Erythroblast (primary cell): ENCODE measurements at regions not wholly inside any gene's neighbourhood (a gene's known extent, or its start where the extent isn't known, plus 50 kb on each side); places are given as distances from the start of the nearest gene placed in this dataset.
"Not testable (repeated sequence)": the region's sequence is repeated elsewhere in the genome, so short reads cannot be mapped to it uniquely, and the experiment has no call there.

Source experiments
- DNase-seq, 2 experiments: peaks; one replicate each; lab custom pipeline; 2025; lab: John Stamatoyannopoulos, UW
- GATA1 ChIP-seq: IDR thresholded peaks from 2 replicates; pipeline ENCODE4 v1.6.1; 2011; ENCODE audit warnings: low read depth, mild to moderate bottlenecking, control low read depth, low read length, moderate library complexity
- POLR2A ChIP-seq: IDR thresholded peaks from 2 replicates; pipeline ENCODE4 v1.6.1; 2011; ENCODE audit warnings: mild to moderate bottlenecking, low read length

DNA sequence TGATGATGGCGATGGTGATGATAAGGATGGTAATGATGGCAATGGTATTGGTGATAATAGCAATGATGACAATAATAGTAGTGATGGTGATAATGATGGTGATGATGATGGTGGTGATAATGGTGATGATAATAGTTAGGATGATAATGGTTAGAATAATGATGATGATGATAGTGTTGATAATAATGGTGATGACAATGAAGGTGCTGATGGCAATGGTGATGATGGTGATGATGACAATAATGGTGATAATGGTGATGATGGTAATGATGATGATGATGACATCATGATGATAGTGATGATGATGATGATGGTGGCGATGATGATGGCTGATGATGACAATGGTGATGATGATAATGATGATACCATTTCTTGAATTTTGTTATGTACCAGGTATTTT, 309.9 kb downstream of the MIAT start:
- TF ChIP-seq POLR2A (no peak), GATA1 (no peak)
- no peak for DNase-seq

DNA sequence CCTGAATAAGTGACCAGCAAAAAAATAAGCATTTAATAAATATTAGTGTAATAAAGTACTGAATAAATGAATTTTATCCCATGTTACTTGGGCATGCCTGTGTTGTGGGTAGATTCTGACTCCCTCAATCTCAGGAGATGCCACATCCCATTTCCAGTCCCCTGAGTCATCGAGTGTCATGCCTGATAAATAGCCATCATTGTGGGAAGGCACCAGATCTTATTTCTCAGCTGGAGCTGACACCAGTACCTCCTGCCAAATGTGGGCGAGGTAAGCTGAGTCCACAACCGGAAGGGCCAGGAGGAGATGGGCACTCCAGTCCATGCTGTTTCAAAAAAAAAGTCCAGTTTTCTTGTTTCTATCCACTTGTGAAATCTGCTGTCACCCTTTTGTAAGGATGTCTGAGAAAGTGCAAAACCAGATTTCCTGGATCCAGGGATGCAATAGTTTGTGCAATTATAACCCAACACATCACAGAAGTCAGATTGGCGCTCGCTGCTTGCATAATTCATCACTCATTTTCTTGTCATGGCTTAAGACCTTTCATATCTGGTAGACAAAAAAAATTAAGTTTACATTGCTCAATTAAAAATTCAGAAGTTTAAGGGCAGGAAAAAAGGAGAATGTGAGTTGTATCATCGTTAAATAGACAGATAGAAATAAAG, 311.6 kb downstream of the MIAT start:
- DNase-seq = no peak
- TF ChIP-seq POLR2A (no peak), GATA1 (no peak)

DNA sequence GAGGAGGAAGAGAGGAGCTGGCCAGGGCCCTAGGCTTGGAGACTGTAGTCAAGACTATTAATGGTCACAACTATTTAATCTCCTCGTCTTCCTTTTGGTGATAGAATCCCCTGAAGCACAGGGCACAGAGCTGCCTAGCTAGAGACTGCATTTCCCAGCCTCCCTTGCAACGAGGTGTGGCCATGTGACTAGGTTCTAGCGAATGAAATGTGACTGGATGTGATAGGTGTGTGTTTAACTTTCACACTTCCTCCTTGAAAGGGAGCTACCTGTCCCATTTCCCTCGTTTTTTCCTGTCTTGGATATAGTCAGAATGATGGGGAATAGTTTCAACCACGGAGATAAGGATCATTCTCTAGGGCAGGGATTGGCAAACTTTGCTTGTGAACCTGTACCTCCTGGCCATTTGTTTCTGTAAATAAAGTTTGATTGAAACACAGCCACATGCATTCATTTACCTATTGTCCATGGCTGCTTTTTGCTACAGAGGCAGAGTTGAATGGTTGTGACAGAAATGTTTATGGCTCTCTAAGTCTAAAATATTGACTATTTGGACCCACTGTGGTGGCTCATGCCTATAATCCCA, 313.5 kb downstream of the MIAT start:
- TF ChIP-seq POLR2A (no peak), GATA1 (no peak)
- no peak for DNase-seq

DNA sequence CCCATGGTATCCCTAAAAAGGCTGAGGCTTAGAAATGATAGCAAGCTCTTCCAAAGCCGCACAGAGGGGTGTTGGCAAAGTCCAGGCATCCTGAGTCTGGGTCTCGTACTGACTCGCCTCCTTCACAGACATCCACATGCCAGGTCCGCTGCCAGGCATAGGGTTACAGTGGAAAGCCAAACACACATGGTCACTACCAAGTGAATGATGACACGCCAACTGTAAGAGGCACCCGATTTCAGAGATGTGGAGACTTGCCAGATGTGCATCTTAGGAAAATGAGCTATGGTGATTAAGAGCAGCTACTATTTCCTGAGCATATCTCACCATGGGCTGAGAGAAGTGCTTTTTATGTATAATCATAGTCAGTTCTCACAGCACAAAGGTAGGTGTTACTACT, 314.9 kb downstream of the MIAT start:
- no peak for TF ChIP-seq POLR2A
- no peak for TF ChIP-seq GATA1
- no peak for DNase-seq

DNA sequence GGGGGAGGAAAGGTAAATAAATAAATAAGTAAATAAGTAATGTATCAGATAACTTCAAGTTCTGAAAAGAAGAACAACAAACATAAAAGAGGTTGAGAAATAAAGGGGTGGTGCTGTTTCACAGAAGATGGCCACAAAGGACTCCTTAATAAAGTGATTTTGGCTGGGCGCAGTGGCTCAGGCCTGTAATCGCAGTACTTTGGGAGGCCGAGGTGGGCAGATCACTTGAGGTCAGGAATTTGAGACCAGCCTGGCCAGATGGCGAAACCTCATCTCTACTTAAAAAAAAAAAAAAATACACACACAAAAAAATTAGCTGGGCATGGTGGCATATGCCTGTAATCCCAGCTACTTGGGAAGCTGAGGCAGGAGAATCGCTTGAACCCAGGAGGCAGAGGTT, 315.5 kb downstream of the MIAT start:
- DNase-seq = not testable (repeated sequence)

DNA sequence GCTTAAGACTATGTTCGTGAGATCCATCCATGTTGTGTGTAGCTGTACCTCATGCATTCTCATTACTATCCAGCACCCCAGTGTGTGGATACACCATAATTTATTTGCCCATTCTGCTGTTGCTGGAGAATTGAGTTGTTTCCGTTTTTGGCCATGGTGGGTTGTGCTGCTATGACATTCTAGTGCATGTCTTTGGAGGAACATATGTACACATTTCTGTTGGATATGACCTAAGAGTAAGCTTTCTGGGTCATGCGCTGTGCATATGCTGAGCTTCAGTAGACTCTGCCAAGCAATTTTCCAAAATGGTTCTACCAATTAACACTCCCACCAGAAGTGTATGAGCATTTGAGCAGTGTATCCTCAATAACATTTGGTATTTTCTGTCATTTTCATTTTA, 316.6 kb downstream of the MIAT start:
- TF ChIP-seq POLR2A (no peak), GATA1 (no peak)
- no peak for DNase-seq

DNA sequence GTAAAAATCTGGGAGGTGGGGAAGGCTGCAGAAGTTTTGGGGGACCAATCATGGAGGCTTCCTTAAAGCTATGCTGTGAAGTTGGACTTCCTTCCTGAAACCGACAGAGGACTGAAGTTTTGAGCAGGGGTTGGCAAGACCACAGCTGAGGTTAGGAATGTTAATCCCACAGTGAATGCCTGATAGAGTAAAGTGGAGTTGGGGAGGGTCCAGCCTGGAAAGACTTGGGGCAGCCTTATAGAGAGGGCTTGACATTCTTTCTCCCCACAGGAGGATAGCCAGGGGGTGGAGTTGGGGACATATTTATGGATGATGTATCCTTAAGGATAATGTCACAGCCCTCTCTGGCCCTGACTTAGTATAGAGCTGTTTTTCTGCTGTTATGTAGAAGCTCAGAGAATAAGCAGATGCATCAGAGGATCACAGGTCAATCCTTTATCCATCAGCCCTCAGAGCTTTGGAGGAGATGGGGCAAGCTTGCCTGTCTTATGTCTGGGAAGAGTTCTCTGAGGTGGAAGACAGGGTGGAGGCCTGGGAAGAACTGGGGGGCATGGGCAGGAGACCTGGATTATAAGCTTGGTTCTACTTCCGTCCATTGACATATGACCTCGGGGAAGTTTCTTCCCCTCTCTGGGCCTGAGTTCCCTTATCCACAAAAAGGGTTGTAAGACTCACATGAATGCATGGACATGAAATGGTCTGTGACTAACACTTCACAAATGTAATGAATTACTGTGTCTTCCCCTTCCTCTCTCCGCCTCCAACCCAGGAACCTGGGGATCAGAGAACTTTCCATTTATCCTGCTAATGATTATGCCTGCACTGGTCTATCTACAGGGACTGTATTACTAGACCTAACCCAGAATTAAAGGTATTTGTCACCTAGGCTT, 317.8 kb downstream of the MIAT start:
- TF ChIP-seq POLR2A (no peak), GATA1 (no peak)
- DNase-seq = no peak

DNA sequence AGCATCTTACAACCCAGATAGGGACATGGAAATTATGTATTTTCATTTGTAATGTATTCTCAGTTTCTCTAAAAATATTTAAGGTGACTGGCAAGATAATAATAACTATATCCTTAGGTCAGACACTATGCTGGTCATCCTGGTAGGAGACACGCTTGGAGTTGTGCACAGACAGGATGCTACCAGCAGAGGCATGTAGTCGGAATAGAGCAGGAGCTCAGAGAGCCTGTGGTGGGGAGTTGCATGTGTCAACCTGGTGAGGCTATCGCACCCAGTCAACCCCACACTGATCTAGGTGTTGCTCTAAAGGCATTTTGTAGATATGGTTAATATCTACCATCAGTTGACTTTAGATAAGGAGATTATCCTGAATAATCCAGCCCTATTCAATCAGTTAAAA, 318.5 kb downstream of the MIAT start:
- TF ChIP-seq GATA1 (no peak), POLR2A (no peak)
- DNase-seq = no peak

DNA sequence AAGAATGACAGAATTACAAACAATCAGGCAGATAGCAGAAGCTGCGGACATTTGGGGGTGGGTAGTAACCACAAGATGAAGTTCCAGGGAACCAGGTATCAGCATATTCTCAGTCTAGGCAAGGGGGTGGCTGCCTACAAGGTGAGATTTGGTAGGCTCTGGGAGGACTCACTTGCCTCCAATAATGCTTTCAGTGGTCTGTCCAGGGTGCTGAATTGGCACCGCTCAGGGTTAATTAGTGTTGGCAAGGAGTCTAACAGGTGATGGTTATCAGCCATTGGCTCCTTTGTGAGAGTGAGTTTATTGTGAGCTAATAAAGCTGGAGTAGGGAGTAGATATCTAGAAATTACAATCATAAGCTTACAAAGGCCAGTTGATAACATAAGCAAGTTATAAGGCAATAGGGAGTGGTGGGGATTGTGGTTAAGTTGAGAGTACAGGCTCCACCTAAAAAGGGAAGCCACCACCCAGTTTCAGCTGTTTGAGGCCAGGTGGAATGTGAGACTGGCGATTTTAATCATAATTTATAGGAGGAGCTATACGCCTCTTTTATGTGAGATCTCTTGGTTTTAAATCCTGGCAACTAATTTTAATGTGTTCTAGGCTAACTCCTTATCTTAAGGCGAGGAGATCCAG, 320.5 kb downstream of the MIAT start:
- TF ChIP-seq POLR2A = no peak
- no peak for TF ChIP-seq GATA1
- no peak for DNase-seq

DNA sequence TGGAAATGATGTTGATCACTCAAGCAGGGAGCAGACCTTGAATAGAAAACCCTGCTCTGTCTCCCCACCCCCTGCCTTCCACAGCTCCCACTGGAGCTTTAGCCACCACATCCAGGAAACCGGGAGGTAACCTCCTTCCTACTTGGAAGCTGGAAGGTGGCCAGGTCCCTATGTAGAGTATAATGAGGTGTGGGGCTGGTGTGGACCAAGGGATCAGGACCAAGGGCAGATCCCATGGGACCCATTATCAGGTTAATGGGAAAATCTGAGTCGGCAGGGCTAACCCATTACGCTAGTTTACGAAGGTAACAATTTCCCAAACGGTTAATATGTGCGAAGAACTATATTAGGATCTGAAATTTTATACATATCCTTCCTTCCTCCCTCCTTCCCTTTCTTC, 321.9 kb downstream of the MIAT start:
- no peak for TF ChIP-seq GATA1
- no peak for TF ChIP-seq POLR2A
- DNase-seq = no peak

DNA sequence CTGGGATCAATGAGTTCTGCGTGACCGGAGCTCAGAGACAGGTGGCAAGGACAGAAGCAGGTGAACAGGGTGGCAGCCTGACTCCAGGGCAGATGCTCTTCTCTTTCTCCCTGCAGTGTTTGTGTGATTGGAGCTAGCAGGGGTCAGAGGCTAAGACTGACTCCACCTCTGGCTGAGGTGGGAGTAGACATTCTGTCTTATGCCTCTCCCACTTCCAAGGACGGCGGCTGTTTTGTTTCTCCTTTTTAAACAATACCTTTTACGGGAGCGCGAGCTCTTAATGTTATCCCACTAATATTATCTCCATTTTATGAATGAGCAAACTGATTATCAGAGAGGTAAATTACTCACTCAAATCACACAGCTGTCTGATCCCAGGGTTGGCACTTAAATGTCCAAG, 323.7 kb downstream of the MIAT start:
- TF ChIP-seq POLR2A (no peak), GATA1 (no peak)
- no peak for DNase-seq

DNA sequence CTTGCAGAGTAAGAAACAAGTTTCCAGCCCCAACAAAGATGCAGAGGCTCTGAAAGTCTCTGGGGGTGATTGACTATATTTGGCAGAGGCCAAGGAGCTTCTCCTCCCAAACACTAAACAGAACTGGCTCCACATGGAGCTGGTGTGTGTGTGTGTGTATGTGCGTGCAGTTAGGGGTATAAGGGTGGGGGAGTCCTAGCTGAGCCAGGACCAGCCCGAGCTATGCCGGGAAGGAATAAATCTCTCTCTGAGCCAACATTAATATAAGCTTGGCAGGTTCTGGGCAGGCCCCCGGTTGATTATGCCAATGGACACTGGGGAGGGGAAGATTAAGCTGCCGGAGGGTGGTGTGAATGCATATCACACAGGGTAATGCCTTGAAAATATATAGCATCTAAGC, 324.2 kb downstream of the MIAT start:
- TF ChIP-seq POLR2A = no peak
- TF ChIP-seq GATA1 = no peak
- no peak for DNase-seq

DNA sequence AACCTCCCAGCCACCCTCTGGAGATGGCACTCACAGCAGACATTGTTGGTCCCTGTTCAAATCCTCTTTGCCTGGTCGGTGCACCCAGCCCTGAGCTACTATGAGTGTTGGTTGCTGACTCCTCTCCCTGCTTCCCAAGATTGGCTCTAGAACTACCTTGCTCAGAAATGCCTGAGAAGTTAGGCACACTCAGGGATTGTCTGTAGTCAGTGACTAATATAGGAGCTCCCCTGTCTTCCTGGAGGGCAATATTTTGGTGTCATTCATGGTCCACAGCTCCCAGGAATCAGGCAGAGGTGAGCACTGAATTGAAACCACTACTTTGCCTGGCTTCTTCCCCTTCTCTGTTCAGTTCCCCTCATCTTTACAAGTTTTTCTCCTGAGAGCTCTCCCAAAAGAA, 325.9 kb downstream of the MIAT start:
- no peak for TF ChIP-seq POLR2A
- no peak for TF ChIP-seq GATA1
- no peak for DNase-seq

DNA sequence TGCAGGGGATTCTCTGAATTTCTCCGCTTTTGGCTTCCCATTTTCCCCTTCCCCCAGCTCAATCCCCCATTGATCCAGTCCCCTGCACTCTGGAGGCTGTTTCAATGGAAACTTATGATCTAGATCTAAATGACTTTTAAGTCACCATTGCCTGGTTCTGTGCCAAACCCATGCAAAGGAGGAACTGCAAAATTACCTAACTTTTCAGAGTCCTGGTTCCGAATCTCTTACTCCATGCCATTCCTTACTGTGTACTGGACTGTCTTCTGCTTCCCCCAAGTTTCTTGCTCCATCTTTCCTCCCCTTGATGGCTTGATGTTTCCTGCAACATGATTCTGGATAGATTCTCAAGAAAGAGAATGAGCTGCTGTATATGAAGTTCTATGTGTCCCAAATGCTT, 327.8 kb downstream of the MIAT start:
- DNase-seq = no peak
- TF ChIP-seq GATA1 (no peak), POLR2A (no peak)
